PFSK-1 (cell line): ENCODE measurements at regions not wholly inside any gene's neighbourhood (a gene's known extent, or its start where the extent isn't known, plus 50 kb on each side); places are given as distances from the start of the nearest gene placed in this dataset.

Experiments
- POLR2AphosphoS5 ChIP-seq: IDR thresholded peaks from 2 replicates; pipeline ENCODE4 v1.6.1; 2012; ENCODE audit warnings: low read depth, mild to moderate bottlenecking, control low read depth, low read length, moderate library complexity
- TAF1 ChIP-seq: IDR thresholded peaks from 2 replicates; pipeline ENCODE4 v1.6.1; 2012; ENCODE audit warnings: low read length, control low read depth, borderline replicate concordance; ENCODE audit not compliant: insufficient read depth
- TF ChIP-seq, protein P1 (sequence below), 2 experiments: IDR thresholded peaks; 2 replicates each; pipeline versions ENCODE4 v1.6.1 to v1.8.0; 2011 to 2012; ENCODE audit warnings: low read depth in 2 of 2, low read length in 2 of 2, control low read depth in 1 of 2, inconsistent platforms in 1 of 2, mild to moderate bottlenecking in 1 of 2, moderate library complexity in 1 of 2; ENCODE audit not compliant: insufficient read depth in 1 of 2

DNA sequence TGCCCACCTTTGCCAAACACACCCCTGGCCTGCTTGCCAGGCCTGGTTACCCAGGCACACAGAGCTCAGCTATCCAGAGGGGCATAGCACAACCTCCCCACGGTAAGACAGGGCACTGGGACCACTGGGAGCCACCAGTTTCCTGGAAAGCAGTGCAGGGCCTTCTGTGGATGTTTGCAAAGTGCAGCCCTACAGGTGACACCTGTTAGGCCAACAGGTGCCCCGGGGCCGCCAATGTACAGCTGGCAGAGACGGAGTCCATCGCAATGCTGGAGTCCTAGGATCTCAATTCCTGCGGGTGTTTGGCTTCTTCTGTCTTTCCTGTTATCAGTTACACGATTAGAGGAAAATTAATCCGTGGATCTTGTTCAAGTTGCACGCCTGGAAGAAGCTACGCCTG lies 94.9 kb downstream of the NPTX2 start:
- TF ChIP-seq POLR2AphosphoS5 (no peak), TAF1 (no peak)
- TF ChIP-seq, protein P1, sequence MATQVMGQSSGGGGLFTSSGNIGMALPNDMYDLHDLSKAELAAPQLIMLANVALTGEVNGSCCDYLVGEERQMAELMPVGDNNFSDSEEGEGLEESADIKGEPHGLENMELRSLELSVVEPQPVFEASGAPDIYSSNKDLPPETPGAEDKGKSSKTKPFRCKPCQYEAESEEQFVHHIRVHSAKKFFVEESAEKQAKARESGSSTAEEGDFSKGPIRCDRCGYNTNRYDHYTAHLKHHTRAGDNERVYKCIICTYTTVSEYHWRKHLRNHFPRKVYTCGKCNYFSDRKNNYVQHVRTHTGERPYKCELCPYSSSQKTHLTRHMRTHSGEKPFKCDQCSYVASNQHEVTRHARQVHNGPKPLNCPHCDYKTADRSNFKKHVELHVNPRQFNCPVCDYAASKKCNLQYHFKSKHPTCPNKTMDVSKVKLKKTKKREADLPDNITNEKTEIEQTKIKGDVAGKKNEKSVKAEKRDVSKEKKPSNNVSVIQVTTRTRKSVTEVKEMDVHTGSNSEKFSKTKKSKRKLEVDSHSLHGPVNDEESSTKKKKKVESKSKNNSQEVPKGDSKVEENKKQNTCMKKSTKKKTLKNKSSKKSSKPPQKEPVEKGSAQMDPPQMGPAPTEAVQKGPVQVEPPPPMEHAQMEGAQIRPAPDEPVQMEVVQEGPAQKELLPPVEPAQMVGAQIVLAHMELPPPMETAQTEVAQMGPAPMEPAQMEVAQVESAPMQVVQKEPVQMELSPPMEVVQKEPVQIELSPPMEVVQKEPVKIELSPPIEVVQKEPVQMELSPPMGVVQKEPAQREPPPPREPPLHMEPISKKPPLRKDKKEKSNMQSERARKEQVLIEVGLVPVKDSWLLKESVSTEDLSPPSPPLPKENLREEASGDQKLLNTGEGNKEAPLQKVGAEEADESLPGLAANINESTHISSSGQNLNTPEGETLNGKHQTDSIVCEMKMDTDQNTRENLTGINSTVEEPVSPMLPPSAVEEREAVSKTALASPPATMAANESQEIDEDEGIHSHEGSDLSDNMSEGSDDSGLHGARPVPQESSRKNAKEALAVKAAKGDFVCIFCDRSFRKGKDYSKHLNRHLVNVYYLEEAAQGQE (IDR thresholded peaks at IDR 0.05; ENCODE audit: insufficient read depth in 1 of 2, low read depth in 2 of 2, low read length in 2 of 2) = no peak
